ENCODE measurements at regions not wholly inside any gene's neighbourhood (a gene's known extent, or its start where the extent isn't known, plus 50 kb on each side); places are given as distances from the start of the nearest gene placed in this dataset.

- TF ChIP-seq POLR2AphosphoS5 (IDR thresholded peaks at IDR 0.05; ENCODE audit: low read depth, low read length) (no peak), MAX (IDR thresholded peaks at IDR 0.05) (no peak), SIN3A (IDR thresholded peaks at IDR 0.05; ENCODE audit: low read depth) (no peak), YY1 (IDR thresholded peaks at IDR 0.05; ENCODE audit: extremely low read depth, insufficient replicate concordance, low read depth, low read length) (no peak)
- TF ChIP-seq, protein P1, sequence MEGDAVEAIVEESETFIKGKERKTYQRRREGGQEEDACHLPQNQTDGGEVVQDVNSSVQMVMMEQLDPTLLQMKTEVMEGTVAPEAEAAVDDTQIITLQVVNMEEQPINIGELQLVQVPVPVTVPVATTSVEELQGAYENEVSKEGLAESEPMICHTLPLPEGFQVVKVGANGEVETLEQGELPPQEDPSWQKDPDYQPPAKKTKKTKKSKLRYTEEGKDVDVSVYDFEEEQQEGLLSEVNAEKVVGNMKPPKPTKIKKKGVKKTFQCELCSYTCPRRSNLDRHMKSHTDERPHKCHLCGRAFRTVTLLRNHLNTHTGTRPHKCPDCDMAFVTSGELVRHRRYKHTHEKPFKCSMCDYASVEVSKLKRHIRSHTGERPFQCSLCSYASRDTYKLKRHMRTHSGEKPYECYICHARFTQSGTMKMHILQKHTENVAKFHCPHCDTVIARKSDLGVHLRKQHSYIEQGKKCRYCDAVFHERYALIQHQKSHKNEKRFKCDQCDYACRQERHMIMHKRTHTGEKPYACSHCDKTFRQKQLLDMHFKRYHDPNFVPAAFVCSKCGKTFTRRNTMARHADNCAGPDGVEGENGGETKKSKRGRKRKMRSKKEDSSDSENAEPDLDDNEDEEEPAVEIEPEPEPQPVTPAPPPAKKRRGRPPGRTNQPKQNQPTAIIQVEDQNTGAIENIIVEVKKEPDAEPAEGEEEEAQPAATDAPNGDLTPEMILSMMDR (IDR thresholded peaks at IDR 0.05 in 2 of 3, conservative IDR thresholded peaks at IDR 0.05 in 1 of 3; ENCODE audit: borderline replicate concordance in 1 of 3, insufficient read depth in 1 of 3, low read depth in 2 of 3, low read length in 2 of 3), result no peak
- TF ChIP-seq, protein P2, sequence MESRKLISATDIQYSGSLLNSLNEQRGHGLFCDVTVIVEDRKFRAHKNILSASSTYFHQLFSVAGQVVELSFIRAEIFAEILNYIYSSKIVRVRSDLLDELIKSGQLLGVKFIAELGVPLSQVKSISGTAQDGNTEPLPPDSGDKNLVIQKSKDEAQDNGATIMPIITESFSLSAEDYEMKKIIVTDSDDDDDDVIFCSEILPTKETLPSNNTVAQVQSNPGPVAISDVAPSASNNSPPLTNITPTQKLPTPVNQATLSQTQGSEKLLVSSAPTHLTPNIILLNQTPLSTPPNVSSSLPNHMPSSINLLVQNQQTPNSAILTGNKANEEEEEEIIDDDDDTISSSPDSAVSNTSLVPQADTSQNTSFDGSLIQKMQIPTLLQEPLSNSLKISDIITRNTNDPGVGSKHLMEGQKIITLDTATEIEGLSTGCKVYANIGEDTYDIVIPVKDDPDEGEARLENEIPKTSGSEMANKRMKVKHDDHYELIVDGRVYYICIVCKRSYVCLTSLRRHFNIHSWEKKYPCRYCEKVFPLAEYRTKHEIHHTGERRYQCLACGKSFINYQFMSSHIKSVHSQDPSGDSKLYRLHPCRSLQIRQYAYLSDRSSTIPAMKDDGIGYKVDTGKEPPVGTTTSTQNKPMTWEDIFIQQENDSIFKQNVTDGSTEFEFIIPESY (IDR thresholded peaks at IDR 0.05; ENCODE audit: extremely low read depth, insufficient replicate concordance, low read length), result no peak
Observed at GRCh38 chr13:72405441-72405840, 322.0 kb downstream of the MZT1 start.
